ENCODE measurements at regions not wholly inside any gene's neighbourhood (a gene's known extent, or its start where the extent isn't known, plus 50 kb on each side); places are given as distances from the start of the nearest gene placed in this dataset.

DNA sequence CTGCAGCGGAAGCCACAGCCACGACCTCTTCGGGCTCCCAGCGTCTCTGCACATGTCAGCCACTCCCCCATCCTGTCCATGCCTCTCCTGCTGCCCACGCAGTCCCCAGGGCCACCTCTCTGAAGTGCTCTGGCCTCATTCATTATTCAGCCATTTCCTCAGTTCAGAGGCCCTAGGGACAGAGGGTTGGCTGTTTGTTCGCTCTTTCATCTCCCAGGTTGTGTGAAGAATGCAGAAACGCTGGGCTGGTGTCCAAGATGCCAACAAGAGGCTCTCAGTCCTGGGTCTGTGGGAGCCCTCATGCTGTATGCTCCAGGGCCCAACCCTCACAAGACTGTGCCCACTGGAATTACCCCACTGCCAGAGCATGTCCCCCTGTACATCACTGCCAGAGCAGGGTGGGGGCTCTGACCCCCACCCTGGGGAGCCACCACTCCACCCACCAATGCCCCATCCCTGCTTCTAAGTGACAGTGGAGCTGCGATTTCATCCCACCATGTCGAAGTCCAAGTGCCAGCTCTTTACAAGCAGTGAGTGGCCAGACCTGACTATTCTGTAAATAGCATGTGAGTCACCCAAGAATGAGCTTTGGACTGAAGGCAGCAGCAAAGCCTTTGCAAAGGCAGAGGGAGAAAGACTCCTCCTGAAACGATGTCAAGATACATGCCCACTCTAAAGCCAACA lies 209.6 kb downstream of the BUD13 start:
- TF ChIP-seq, protein P1, sequence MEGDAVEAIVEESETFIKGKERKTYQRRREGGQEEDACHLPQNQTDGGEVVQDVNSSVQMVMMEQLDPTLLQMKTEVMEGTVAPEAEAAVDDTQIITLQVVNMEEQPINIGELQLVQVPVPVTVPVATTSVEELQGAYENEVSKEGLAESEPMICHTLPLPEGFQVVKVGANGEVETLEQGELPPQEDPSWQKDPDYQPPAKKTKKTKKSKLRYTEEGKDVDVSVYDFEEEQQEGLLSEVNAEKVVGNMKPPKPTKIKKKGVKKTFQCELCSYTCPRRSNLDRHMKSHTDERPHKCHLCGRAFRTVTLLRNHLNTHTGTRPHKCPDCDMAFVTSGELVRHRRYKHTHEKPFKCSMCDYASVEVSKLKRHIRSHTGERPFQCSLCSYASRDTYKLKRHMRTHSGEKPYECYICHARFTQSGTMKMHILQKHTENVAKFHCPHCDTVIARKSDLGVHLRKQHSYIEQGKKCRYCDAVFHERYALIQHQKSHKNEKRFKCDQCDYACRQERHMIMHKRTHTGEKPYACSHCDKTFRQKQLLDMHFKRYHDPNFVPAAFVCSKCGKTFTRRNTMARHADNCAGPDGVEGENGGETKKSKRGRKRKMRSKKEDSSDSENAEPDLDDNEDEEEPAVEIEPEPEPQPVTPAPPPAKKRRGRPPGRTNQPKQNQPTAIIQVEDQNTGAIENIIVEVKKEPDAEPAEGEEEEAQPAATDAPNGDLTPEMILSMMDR (IDR thresholded peaks at IDR 0.05): no peak
- TF ChIP-seq POLR2A (IDR thresholded peaks at IDR 0.05): no peak
